Astrocyte (in vitro differentiated cells and primary cell): ENCODE measurements at regions not wholly inside any gene's neighbourhood (a gene's known extent, or its start where the extent isn't known, plus 50 kb on each side); places are given as distances from the start of the nearest gene placed in this dataset.

Source experiments
- EZH2 ChIP-seq: IDR thresholded peaks from 2 replicates; pipeline ENCODE4 v1.6.1; 2012; ENCODE audit warnings: mild to moderate bottlenecking, low read length, inconsistent platforms; ENCODE audit not compliant: insufficient read depth
- TF ChIP-seq, protein P1 (sequence below): IDR thresholded peaks from 2 replicates; pipeline ENCODE4 v1.5.1; 2011; ENCODE audit warnings: low read depth, mild to moderate bottlenecking, inconsistent platforms, low read length, moderate library complexity; ENCODE audit not compliant: insufficient read depth

DNA sequence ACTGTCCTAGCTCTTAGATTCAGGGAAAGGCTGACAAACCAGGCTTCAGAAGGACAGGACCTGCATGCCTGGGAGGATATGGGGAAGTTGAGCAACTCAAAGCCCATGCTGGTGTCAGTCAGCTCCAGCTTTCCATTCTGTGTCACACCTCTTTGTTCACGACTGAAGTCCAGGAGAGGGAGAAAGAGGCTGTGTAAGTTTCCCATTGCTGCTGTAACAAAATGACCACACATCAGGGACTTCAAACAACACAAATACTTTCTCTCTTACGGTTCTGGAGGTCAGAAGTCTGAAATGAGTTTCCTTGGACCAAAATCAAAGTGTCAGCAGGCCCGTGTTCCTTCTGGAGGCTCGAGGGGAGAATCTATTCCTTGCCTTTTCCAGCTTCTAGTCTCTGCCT is 50.6 kb upstream of the STX18 start:
- TF ChIP-seq EZH2, result no peak
- TF ChIP-seq, protein P1, sequence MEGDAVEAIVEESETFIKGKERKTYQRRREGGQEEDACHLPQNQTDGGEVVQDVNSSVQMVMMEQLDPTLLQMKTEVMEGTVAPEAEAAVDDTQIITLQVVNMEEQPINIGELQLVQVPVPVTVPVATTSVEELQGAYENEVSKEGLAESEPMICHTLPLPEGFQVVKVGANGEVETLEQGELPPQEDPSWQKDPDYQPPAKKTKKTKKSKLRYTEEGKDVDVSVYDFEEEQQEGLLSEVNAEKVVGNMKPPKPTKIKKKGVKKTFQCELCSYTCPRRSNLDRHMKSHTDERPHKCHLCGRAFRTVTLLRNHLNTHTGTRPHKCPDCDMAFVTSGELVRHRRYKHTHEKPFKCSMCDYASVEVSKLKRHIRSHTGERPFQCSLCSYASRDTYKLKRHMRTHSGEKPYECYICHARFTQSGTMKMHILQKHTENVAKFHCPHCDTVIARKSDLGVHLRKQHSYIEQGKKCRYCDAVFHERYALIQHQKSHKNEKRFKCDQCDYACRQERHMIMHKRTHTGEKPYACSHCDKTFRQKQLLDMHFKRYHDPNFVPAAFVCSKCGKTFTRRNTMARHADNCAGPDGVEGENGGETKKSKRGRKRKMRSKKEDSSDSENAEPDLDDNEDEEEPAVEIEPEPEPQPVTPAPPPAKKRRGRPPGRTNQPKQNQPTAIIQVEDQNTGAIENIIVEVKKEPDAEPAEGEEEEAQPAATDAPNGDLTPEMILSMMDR, result no peak
